H9 (cell line): ENCODE measurements at regions not wholly inside any gene's neighbourhood (a gene's known extent, or its start where the extent isn't known, plus 50 kb on each side); places are given as distances from the start of the nearest gene placed in this dataset.

Experiments used
- DNase-seq: peaks from one replicate; pipeline ENCODE4 v3.0.0-alpha.2; 2017
- H2AFZ ChIP-seq: one replicate; pipeline ENCODE4 v1.6.1; 2013; ENCODE audit warnings: mild to moderate bottlenecking, low read length, control low read depth, moderate library complexity
- H2AK5ac ChIP-seq: 2 replicates; pipeline ENCODE4 v1.6.1; 2013; ENCODE audit warnings: low read length, control low read depth, mixed read lengths; ENCODE audit not compliant: insufficient read length
- H2BK120ac ChIP-seq: one replicate; pipeline ENCODE4 v1.6.1; 2013; ENCODE audit warnings: low read depth, mild to moderate bottlenecking, low read length, control low read depth, inconsistent platforms; ENCODE audit not compliant: poor library complexity, severe bottlenecking
- H2BK12ac ChIP-seq: 2 replicates; pipeline ENCODE4 v1.6.1; 2013; ENCODE audit warnings: low read length, control low read depth, mixed read lengths, low read depth; ENCODE audit not compliant: insufficient read length
- H2BK15ac ChIP-seq: 2 replicates; pipeline ENCODE4 v1.6.1; 2013; ENCODE audit warnings: low read depth, low read length, control low read depth
- H2BK20ac ChIP-seq: one replicate; pipeline ENCODE4 v1.6.1; 2013; ENCODE audit warnings: low read depth, mild to moderate bottlenecking, low read length, control low read depth, inconsistent platforms; ENCODE audit not compliant: poor library complexity, severe bottlenecking
- H2BK5ac ChIP-seq: 2 replicates; pipeline ENCODE4 v1.6.1; 2013; ENCODE audit warnings: low read length, control low read depth, mixed read lengths; ENCODE audit not compliant: insufficient read length
- H3K14ac ChIP-seq: 2 replicates; pipeline ENCODE4 v1.6.1; 2013; ENCODE audit warnings: low read length, control low read depth; ENCODE audit not compliant: insufficient read depth
- H3K18ac ChIP-seq: 2 replicates; pipeline ENCODE4 v1.6.1; 2013; ENCODE audit warnings: low read depth, mild to moderate bottlenecking, mixed read lengths, low read length, control low read depth; ENCODE audit not compliant: insufficient read length
- H3K23ac ChIP-seq: 2 replicates; pipeline ENCODE4 v1.6.1; 2013; ENCODE audit warnings: low read length, control low read depth, mixed read lengths, low read depth; ENCODE audit not compliant: insufficient read length
- H3K23me2 ChIP-seq: 2 replicates; pipeline ENCODE4 v1.6.1; 2013; ENCODE audit warnings: low read depth, mild to moderate bottlenecking, mixed read lengths, low read length, control low read depth; ENCODE audit not compliant: insufficient read length, poor library complexity, severe bottlenecking
- H3K27ac ChIP-seq: 2 replicates; pipeline ENCODE4 v1.5.1; 2013; ENCODE audit warnings: low read length, control low read depth, mixed read lengths, low read depth; ENCODE audit not compliant: insufficient read length
- H3K27me3 ChIP-seq: 2 replicates; pipeline ENCODE4 v1.6.1; 2013; ENCODE audit warnings: low read length, control low read depth, inconsistent platforms; ENCODE audit not compliant: insufficient read depth
- H3K4ac ChIP-seq: 2 replicates; pipeline ENCODE4 v1.6.1; 2013; ENCODE audit warnings: low read depth, mild to moderate bottlenecking, control low read depth, inconsistent platforms, low read length, moderate library complexity
- H3K4me1 ChIP-seq: 2 replicates; pipeline ENCODE4 v1.6.1; 2013; ENCODE audit warnings: low read length, control low read depth, inconsistent platforms; ENCODE audit not compliant: insufficient read depth
- H3K4me2 ChIP-seq: 2 replicates; pipeline ENCODE4 v1.6.1; 2013; ENCODE audit warnings: low read length, control low read depth, mixed read lengths; ENCODE audit not compliant: insufficient read length, insufficient read depth
- H3K56ac ChIP-seq: 2 replicates; pipeline ENCODE4 v1.6.1; 2013; ENCODE audit warnings: low read depth, mild to moderate bottlenecking, mixed read lengths, low read length, control low read depth; ENCODE audit not compliant: insufficient read length
- H3K79me1 ChIP-seq: 2 replicates; pipeline ENCODE4 v1.6.1; 2013; ENCODE audit warnings: low read depth, mild to moderate bottlenecking, moderate library complexity, low read length, control low read depth, inconsistent platforms; ENCODE audit not compliant: insufficient read depth, poor library complexity, severe bottlenecking
- H3K79me2 ChIP-seq: 2 replicates; pipeline ENCODE4 v1.6.1; 2013; ENCODE audit warnings: low read length, control low read depth, inconsistent platforms; ENCODE audit not compliant: insufficient read depth
- H3K9ac ChIP-seq: 2 replicates; pipeline ENCODE4 v1.6.1; 2013; ENCODE audit warnings: low read length, control low read depth, mixed read lengths; ENCODE audit not compliant: insufficient read length; ENCODE audit errors: extremely low read depth
- H3K9me3 ChIP-seq: one replicate; pipeline ENCODE4 v1.6.1; 2013; ENCODE audit warnings: low read depth, low read length, inconsistent platforms; ENCODE audit not compliant: control insufficient read depth
- H3T11ph ChIP-seq: one replicate; pipeline ENCODE4 v1.6.1; 2013; ENCODE audit warnings: mild to moderate bottlenecking, low read length, control low read depth, inconsistent platforms
- H4K20me1 ChIP-seq: one replicate; pipeline ENCODE4 v1.6.1; 2013; ENCODE audit not compliant: control insufficient read depth, insufficient read length, insufficient read depth
- H4K5ac ChIP-seq: 2 replicates; pipeline ENCODE4 v1.6.1; 2013; ENCODE audit warnings: low read depth, mild to moderate bottlenecking, mixed read lengths, low read length, control low read depth; ENCODE audit not compliant: insufficient read length
- H4K8ac ChIP-seq: replicated peaks from 2 replicates; pipeline ENCODE4 v1.6.1; 2013; ENCODE audit warnings: low read length, control low read depth, mixed read lengths, low read depth; ENCODE audit not compliant: insufficient read length
- H4K91ac ChIP-seq: 2 replicates; pipeline ENCODE4 v1.6.1; 2013; ENCODE audit warnings: low read depth, mild to moderate bottlenecking, moderate library complexity, mixed read lengths, low read length, control low read depth; ENCODE audit not compliant: insufficient read length
- H3K27ac Mint-ChIP-seq, 3 experiments: 2 replicates in 2 of 3; 3 replicates in 1 of 3; pipeline ENCODE4 v1.8.0; 2020 to 2021; ENCODE audit warnings: mixed read lengths in 3 of 3, mild to moderate bottlenecking in 1 of 3, moderate library complexity in 1 of 3
- H3K27me3 Mint-ChIP-seq: 2 replicates; pipeline ENCODE4 v1.8.0; 2021; ENCODE audit warnings: low read depth, mild to moderate bottlenecking, moderate library complexity, mixed read lengths
- H3K36me3 Mint-ChIP-seq, 3 experiments: 2 replicates in 2 of 3; 3 replicates in 1 of 3; pipeline ENCODE4 v1.8.0; 2020 to 2021; ENCODE audit warnings: low read depth in 3 of 3, mixed read lengths in 3 of 3; ENCODE audit not compliant: insufficient read depth in 1 of 3
- H3K4me1 Mint-ChIP-seq, 2 experiments: 2 replicates each; pipeline ENCODE4 v1.8.0; 2020; ENCODE audit warnings: mixed read lengths in 2 of 2
- H3K4me3 Mint-ChIP-seq, 2 experiments: 2 replicates in 1 of 2; 3 replicates in 1 of 2; pipeline ENCODE4 v1.8.0; 2020 to 2021; ENCODE audit warnings: mild to moderate bottlenecking in 2 of 2, mixed read lengths in 2 of 2, moderate library complexity in 1 of 2
- H3K9me3 Mint-ChIP-seq, 2 experiments: 2 replicates in 1 of 2; 3 replicates in 1 of 2; pipeline ENCODE4 v1.8.0; 2020; ENCODE audit warnings: mild to moderate bottlenecking in 2 of 2, mixed read lengths in 2 of 2, moderate library complexity in 1 of 2
- WGBS: extraction: QIAGEN DNeasy Blood & Tissue Kit; methylation state at CpG from one replicate; pipeline ENCODE4 v1.1.7; 2013; ENCODE audit warnings: missing lambda C conversion rate, low lambda C conversion rate, mixed read lengths; ENCODE audit not compliant: insufficient read length; ENCODE audit errors: extremely low coverage; 5-methylcytosine and 5-hydroxymethylcytosine counted together
- TF ChIP-seq, protein P1 (sequence below): fragments of 200-600 bp; sonication (generic); conservative IDR thresholded peaks from 3 replicates; pipeline ENCODE4 v1.8.0; 2021; ENCODE audit warnings: antibody characterized with exemption, mild to moderate bottlenecking

DNA sequence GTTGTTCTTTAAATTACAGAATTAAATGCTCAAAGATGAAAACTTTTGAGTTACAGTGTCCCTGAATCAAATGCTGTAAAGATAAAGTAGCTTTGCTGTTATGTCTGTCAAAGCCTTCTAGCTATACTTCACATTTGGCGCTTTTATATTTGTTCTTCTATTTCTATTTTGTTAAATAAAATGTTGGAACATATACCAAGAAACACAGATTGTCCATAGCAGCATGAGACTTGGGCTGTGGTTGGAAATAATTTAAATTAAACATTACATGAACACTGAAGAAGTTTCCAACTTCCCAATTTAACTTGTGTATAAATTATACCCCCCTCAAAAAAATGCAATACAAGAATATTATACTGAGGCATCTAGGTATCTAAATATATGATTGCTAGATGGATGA, 249.8 kb downstream of the NR2F1-AS1 start:
- no peak overlapping the region for H4K5ac ChIP-seq
- no CpG with 5 or more reads among the region's 1 CpG for WGBS
- no peaks in the 10 kb centered on the region for H3K27me3 ChIP-seq
- H3K18ac ChIP-seq: no peak overlapping the region
- no peak overlapping the region for H3K4me2 ChIP-seq
- no peaks in the 10 kb centered on the region; a peak in 1 of 7 replicates for H3K36me3 Mint-ChIP-seq
- H3K79me2 ChIP-seq: no peaks in the 10 kb centered on the region
- H4K8ac ChIP-seq: no peak overlapping the region
- H3K27ac Mint-ChIP-seq: no peak overlapping the region
- no peak overlapping the region for H3K27ac ChIP-seq
- no peaks in the 10 kb centered on the region for H3K4me1 ChIP-seq
- no peak overlapping the region for H3T11ph ChIP-seq
- no peak overlapping the region for H2BK12ac ChIP-seq
- no peak overlapping the region for H3K23ac ChIP-seq
- H3K23me2 ChIP-seq: no peaks in the 10 kb centered on the region
- peaks cover 1% of the 10 kb centered on the region; the same call in 1 of the 2 replicates for H3K27me3 Mint-ChIP-seq
- no peak overlapping the region for H2BK15ac ChIP-seq
- H2AFZ ChIP-seq: no peak overlapping the region
- H2BK120ac ChIP-seq: no peak overlapping the region
- no peak overlapping the region for H4K91ac ChIP-seq
- H3K9me3 Mint-ChIP-seq: no peaks in the 10 kb centered on the region
- H3K9me3 ChIP-seq: no peaks in the 10 kb centered on the region
- H3K9ac ChIP-seq: no peak overlapping the region
- no peak for DNase-seq
- no peak overlapping the region for H2BK20ac ChIP-seq
- H3K56ac ChIP-seq: no peak overlapping the region
- H3K79me1 ChIP-seq: no peaks in the 10 kb centered on the region
- no peak overlapping the region for H3K4me3 Mint-ChIP-seq
- no peaks in the 10 kb centered on the region for H3K4me1 Mint-ChIP-seq
- no peak overlapping the region for H2BK5ac ChIP-seq
- no peak overlapping the region for H3K14ac ChIP-seq
- no peak overlapping the region for H2AK5ac ChIP-seq
- TF ChIP-seq, protein P1, sequence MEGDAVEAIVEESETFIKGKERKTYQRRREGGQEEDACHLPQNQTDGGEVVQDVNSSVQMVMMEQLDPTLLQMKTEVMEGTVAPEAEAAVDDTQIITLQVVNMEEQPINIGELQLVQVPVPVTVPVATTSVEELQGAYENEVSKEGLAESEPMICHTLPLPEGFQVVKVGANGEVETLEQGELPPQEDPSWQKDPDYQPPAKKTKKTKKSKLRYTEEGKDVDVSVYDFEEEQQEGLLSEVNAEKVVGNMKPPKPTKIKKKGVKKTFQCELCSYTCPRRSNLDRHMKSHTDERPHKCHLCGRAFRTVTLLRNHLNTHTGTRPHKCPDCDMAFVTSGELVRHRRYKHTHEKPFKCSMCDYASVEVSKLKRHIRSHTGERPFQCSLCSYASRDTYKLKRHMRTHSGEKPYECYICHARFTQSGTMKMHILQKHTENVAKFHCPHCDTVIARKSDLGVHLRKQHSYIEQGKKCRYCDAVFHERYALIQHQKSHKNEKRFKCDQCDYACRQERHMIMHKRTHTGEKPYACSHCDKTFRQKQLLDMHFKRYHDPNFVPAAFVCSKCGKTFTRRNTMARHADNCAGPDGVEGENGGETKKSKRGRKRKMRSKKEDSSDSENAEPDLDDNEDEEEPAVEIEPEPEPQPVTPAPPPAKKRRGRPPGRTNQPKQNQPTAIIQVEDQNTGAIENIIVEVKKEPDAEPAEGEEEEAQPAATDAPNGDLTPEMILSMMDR: no peak
- H4K20me1 ChIP-seq: no peaks in the 10 kb centered on the region
- no peak overlapping the region for H3K4ac ChIP-seq
